ENCODE measurements at regions not wholly inside any gene's neighbourhood (a gene's known extent, or its start where the extent isn't known, plus 50 kb on each side); places are given as distances from the start of the nearest gene placed in this dataset.

DNA sequence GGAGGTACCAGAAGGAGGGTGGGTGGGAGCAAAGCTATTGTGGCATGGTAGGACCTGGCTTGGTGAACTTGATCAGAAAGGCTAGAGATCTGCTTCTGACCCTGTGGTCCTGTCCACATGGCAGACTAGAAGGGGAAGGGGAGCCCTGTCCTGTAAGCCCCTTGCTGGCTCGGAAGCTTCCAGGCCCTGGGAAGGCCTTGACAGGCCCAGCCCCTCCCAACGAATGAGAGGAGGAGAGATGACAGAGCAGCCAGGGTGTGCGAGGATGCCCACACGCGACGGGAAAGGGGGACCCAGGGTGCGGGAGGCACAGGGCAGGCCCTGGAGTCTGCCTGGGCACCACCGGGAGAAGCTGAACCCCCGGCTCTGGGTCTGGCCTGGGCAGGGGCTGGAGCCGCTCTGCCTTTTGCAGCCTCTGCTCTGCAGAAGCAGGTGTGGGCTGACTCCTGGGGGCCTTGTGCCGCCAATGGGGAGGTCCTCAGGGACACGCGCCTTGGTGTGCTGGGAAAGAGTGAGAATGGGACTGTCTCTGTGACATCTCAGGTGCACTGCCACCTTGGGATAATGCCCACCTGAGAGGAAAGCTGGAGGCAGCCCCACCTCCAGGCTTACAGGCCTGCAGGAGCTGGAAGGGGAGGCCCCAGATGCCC, 1447.5 kb downstream of the BRD1 start:
- TF ChIP-seq CTCF (IDR thresholded peaks at IDR 0.05; ENCODE audit: insufficient read depth, low read depth, low read length): no peak
- CTCF ChIA-PET: no interaction called here
- POLR2A ChIA-PET: no interaction called here
- Histone ChIP-seq H3K36me3 (ENCODE audit: control insufficient read depth, insufficient read depth, low read length) (no peaks in the 10 kb centered on the region), H3K27me3 (ENCODE audit: control insufficient read depth, insufficient read depth, low read length) (no peaks in the 10 kb centered on the region), H3K4me3 (ENCODE audit: low read depth, low read length) (no peak overlapping the region)
- DNase-seq (ENCODE audit: low read depth): no peak

GRCh38 chr22:48379371-48379770, 1448.3 kb downstream of the BRD1 start:
- no peaks in the 10 kb centered on the region for H3K27me3 ChIP-seq (ENCODE audit: control insufficient read depth, insufficient read depth, low read length)
- ChIA-PET CTCF (no interaction called here), POLR2A (no interaction called here)
- H3K36me3 ChIP-seq (ENCODE audit: control insufficient read depth, insufficient read depth, low read length): no peaks in the 10 kb centered on the region
- H3K4me3 ChIP-seq (ENCODE audit: low read depth, low read length): no peak overlapping the region
- no peak for TF ChIP-seq CTCF (IDR thresholded peaks at IDR 0.05; ENCODE audit: insufficient read depth, low read depth, low read length)
- DNase-seq (ENCODE audit: low read depth): no peak

GRCh38 chr22:48378673-48379072, 1449.0 kb downstream of the BRD1 start:
- ChIA-PET POLR2A (no interaction called here), CTCF (no interaction called here)
- Histone ChIP-seq H3K36me3 (ENCODE audit: control insufficient read depth, insufficient read depth, low read length) (no peaks in the 10 kb centered on the region), H3K27me3 (ENCODE audit: control insufficient read depth, insufficient read depth, low read length) (no peaks in the 10 kb centered on the region), H3K4me3 (ENCODE audit: low read depth, low read length) (no peak overlapping the region)
- TF ChIP-seq CTCF (IDR thresholded peaks at IDR 0.05; ENCODE audit: insufficient read depth, low read depth, low read length): no peak
- DNase-seq (ENCODE audit: low read depth): no peak

GRCh38 chr22:48376936-48377712, 1450.5 kb downstream of the BRD1 start:
- TF ChIP-seq CTCF (IDR thresholded peaks at IDR 0.05; ENCODE audit: insufficient read depth, low read depth, low read length): no peak
- H3K4me3 ChIP-seq (ENCODE audit: low read depth, low read length): no peak overlapping the region
- CTCF ChIA-PET: no interaction called here
- POLR2A ChIA-PET: no interaction called here
- H3K36me3 ChIP-seq (ENCODE audit: control insufficient read depth, insufficient read depth, low read length): no peaks in the 10 kb centered on the region
- no peak for DNase-seq (ENCODE audit: low read depth)
- H3K27me3 ChIP-seq (ENCODE audit: control insufficient read depth, insufficient read depth, low read length): no peaks in the 10 kb centered on the region

- TF ChIP-seq CTCF (IDR thresholded peaks at IDR 0.05; ENCODE audit: insufficient read depth, low read depth, low read length): no peak
- H3K4me3 ChIP-seq (ENCODE audit: low read depth, low read length): no peak overlapping the region
- no peaks in the 10 kb centered on the region for H3K36me3 ChIP-seq (ENCODE audit: control insufficient read depth, insufficient read depth, low read length)
- no peaks in the 10 kb centered on the region for H3K27me3 ChIP-seq (ENCODE audit: control insufficient read depth, insufficient read depth, low read length)
- DNase-seq (ENCODE audit: low read depth): no peak
- ChIA-PET POLR2A (no interaction called here), CTCF (no interaction called here)
These were observed 1451.2 kb downstream of the BRD1 start for GRCh38 chr22:48376428-48376827.

Data from BJ (cell line).